T-helper 2 cell treated with Interferon-gamma antibody and Interleukin-4, amounts not matched to agents 5 μg/mL and 100 μg/mL, for 36 hours (primary cell): ENCODE measurements at regions not wholly inside any gene's neighbourhood (a gene's known extent, or its start where the extent isn't known, plus 50 kb on each side); places are given as distances from the start of the nearest gene placed in this dataset.

Source experiments
- DNase-seq: peaks from one replicate; pipeline ENCODE4 v3.0.0; 2021; ENCODE audit warnings: low spot score
- H3K27ac Mint-ChIP-seq: one replicate; pipeline ENCODE4 v1.8.0; 2021; ENCODE audit warnings: mild to moderate bottlenecking, mixed read lengths
- H3K27me3 Mint-ChIP-seq: one replicate; pipeline ENCODE4 v1.8.0; 2021; ENCODE audit warnings: low read depth, mixed read lengths
- H3K36me3 Mint-ChIP-seq: one replicate; pipeline ENCODE4 v1.8.0; 2021; ENCODE audit warnings: low read depth, mixed read lengths
- H3K4me1 Mint-ChIP-seq: one replicate; pipeline ENCODE4 v1.8.0; 2021; ENCODE audit warnings: low read depth, mixed read lengths
- H3K4me3 Mint-ChIP-seq: one replicate; pipeline ENCODE4 v1.8.0; 2022; ENCODE audit warnings: mild to moderate bottlenecking, moderate library complexity, mixed read lengths
- H3K9me3 Mint-ChIP-seq: one replicate; pipeline ENCODE4 v1.8.0; 2021; ENCODE audit warnings: mixed read lengths

GRCh38 chr4:176548571-176548970 is 228.8 kb downstream of the SPCS3 start:
- H3K27me3 Mint-ChIP-seq: no peaks in the 10 kb centered on the region
- DNase-seq: no peak
- H3K36me3 Mint-ChIP-seq: no peaks in the 10 kb centered on the region
- no peak overlapping the region for H3K4me3 Mint-ChIP-seq
- no peak overlapping the region for H3K27ac Mint-ChIP-seq
- H3K4me1 Mint-ChIP-seq: no peaks in the 10 kb centered on the region
- no peaks in the 10 kb centered on the region for H3K9me3 Mint-ChIP-seq

GRCh38 chr4:176549161-176549865 is 229.5 kb downstream of the SPCS3 start:
- Mint-ChIP-seq H3K4me1 (no peaks in the 10 kb centered on the region), H3K27me3 (no peaks in the 10 kb centered on the region), H3K36me3 (no peaks in the 10 kb centered on the region), H3K4me3 (no peak overlapping the region), H3K9me3 (no peaks in the 10 kb centered on the region), H3K27ac (no peak overlapping the region)
- DNase-seq: no peak

GRCh38 chr4:176558661-176559060 is 234.1 kb downstream of the VEGFC start:
- no peaks in the 10 kb centered on the region for H3K27me3 Mint-ChIP-seq
- DNase-seq: no peak
- no peaks in the 10 kb centered on the region for H3K36me3 Mint-ChIP-seq
- no peak overlapping the region for H3K4me3 Mint-ChIP-seq
- no peaks in the 10 kb centered on the region for H3K9me3 Mint-ChIP-seq
- no peak overlapping the region for H3K27ac Mint-ChIP-seq
- no peaks in the 10 kb centered on the region for H3K4me1 Mint-ChIP-seq

GRCh38 chr4:176561368-176561767 is 231.4 kb downstream of the VEGFC start:
- Mint-ChIP-seq H3K27me3 (no peaks in the 10 kb centered on the region), H3K27ac (no peak overlapping the region), H3K4me3 (no peak overlapping the region), H3K4me1 (no peaks in the 10 kb centered on the region), H3K36me3 (no peaks in the 10 kb centered on the region), H3K9me3 (no peaks in the 10 kb centered on the region)
- DNase-seq: no peak

- Mint-ChIP-seq H3K9me3 (no peaks in the 10 kb centered on the region), H3K27ac (no peak overlapping the region), H3K36me3 (no peaks in the 10 kb centered on the region), H3K4me3 (no peak overlapping the region), H3K27me3 (no peaks in the 10 kb centered on the region), H3K4me1 (no peaks in the 10 kb centered on the region)
- no peak for DNase-seq
Measured at GRCh38 chr4:176563591-176563990, 229.1 kb downstream of the VEGFC start.

- H3K9me3 Mint-ChIP-seq: no peaks in the 10 kb centered on the region
- H3K27ac Mint-ChIP-seq: no peak overlapping the region
- H3K27me3 Mint-ChIP-seq: no peaks in the 10 kb centered on the region
- no peaks in the 10 kb centered on the region for H3K4me1 Mint-ChIP-seq
- H3K4me3 Mint-ChIP-seq: no peak overlapping the region
- no peak for DNase-seq
- H3K36me3 Mint-ChIP-seq: no peaks in the 10 kb centered on the region
Measured at GRCh38 chr4:176565049-176565448, 227.7 kb downstream of the VEGFC start.

- no peak overlapping the region for H3K4me3 Mint-ChIP-seq
- no peaks in the 10 kb centered on the region for H3K36me3 Mint-ChIP-seq
- H3K4me1 Mint-ChIP-seq: no peaks in the 10 kb centered on the region
- H3K9me3 Mint-ChIP-seq: no peaks in the 10 kb centered on the region
- no peak overlapping the region for H3K27ac Mint-ChIP-seq
- H3K27me3 Mint-ChIP-seq: no peaks in the 10 kb centered on the region
- no peak for DNase-seq
Measured at GRCh38 chr4:176566769-176567168, 226.0 kb downstream of the VEGFC start.

- H3K4me1 Mint-ChIP-seq: no peaks in the 10 kb centered on the region
- DNase-seq: no peak
- H3K9me3 Mint-ChIP-seq: no peaks in the 10 kb centered on the region
- no peak overlapping the region for H3K4me3 Mint-ChIP-seq
- H3K27ac Mint-ChIP-seq: no peak overlapping the region
- H3K27me3 Mint-ChIP-seq: no peaks in the 10 kb centered on the region
- no peaks in the 10 kb centered on the region for H3K36me3 Mint-ChIP-seq
Measured at GRCh38 chr4:176568238-176568637, 224.5 kb downstream of the VEGFC start.

- Mint-ChIP-seq H3K9me3 (no peaks in the 10 kb centered on the region), H3K4me1 (no peaks in the 10 kb centered on the region), H3K36me3 (no peaks in the 10 kb centered on the region), H3K4me3 (no peak overlapping the region), H3K27me3 (no peaks in the 10 kb centered on the region), H3K27ac (no peak overlapping the region)
- DNase-seq: no peak
Measured at GRCh38 chr4:176569301-176569700, 223.4 kb downstream of the VEGFC start.

GRCh38 chr4:176571206-176571605 is 221.5 kb downstream of the VEGFC start:
- DNase-seq: no peak
- Mint-ChIP-seq H3K9me3 (no peaks in the 10 kb centered on the region), H3K4me1 (no peaks in the 10 kb centered on the region), H3K27me3 (no peaks in the 10 kb centered on the region), H3K4me3 (no peak overlapping the region), H3K27ac (no peak overlapping the region), H3K36me3 (no peaks in the 10 kb centered on the region)

- Mint-ChIP-seq H3K4me1 (no peaks in the 10 kb centered on the region), H3K27me3 (no peaks in the 10 kb centered on the region), H3K4me3 (no peak overlapping the region), H3K27ac (no peak overlapping the region), H3K36me3 (no peaks in the 10 kb centered on the region), H3K9me3 (no peaks in the 10 kb centered on the region)
- DNase-seq: no peak
Measured at GRCh38 chr4:176575141-176575730, 217.5 kb downstream of the VEGFC start.

GRCh38 chr4:176579226-176579625 is 213.5 kb downstream of the VEGFC start:
- H3K36me3 Mint-ChIP-seq: no peaks in the 10 kb centered on the region
- H3K27ac Mint-ChIP-seq: no peak overlapping the region
- DNase-seq: no peak
- H3K4me1 Mint-ChIP-seq: no peaks in the 10 kb centered on the region
- H3K9me3 Mint-ChIP-seq: no peaks in the 10 kb centered on the region
- no peak overlapping the region for H3K4me3 Mint-ChIP-seq
- no peaks in the 10 kb centered on the region for H3K27me3 Mint-ChIP-seq

GRCh38 chr4:176583278-176583677 is 209.4 kb downstream of the VEGFC start:
- Mint-ChIP-seq H3K36me3 (no peaks in the 10 kb centered on the region), H3K4me1 (no peaks in the 10 kb centered on the region), H3K4me3 (no peak overlapping the region), H3K27ac (no peak overlapping the region), H3K9me3 (no peaks in the 10 kb centered on the region), H3K27me3 (no peaks in the 10 kb centered on the region)
- DNase-seq: no peak

GRCh38 chr4:176584031-176584606 is 208.6 kb downstream of the VEGFC start:
- Mint-ChIP-seq H3K4me1 (no peaks in the 10 kb centered on the region), H3K9me3 (no peaks in the 10 kb centered on the region), H3K36me3 (no peaks in the 10 kb centered on the region), H3K27me3 (no peaks in the 10 kb centered on the region), H3K27ac (no peak overlapping the region), H3K4me3 (no peak overlapping the region)
- DNase-seq: no peak

GRCh38 chr4:176587920-176588319 is 204.8 kb downstream of the VEGFC start:
- H3K9me3 Mint-ChIP-seq: no peaks in the 10 kb centered on the region
- no peaks in the 10 kb centered on the region for H3K4me1 Mint-ChIP-seq
- H3K27ac Mint-ChIP-seq: no peak overlapping the region
- no peak overlapping the region for H3K4me3 Mint-ChIP-seq
- no peaks in the 10 kb centered on the region for H3K36me3 Mint-ChIP-seq
- no peaks in the 10 kb centered on the region for H3K27me3 Mint-ChIP-seq
- no peak for DNase-seq
